HG02885 (cell line): ENCODE measurements at regions not wholly inside any gene's neighbourhood (a gene's known extent, or its start where the extent isn't known, plus 50 kb on each side); places are given as distances from the start of the nearest gene placed in this dataset.

ENCODE experiments used
- ATAC-seq: cut with Tn5 transposase; IDR thresholded peaks from one replicate; pipeline ENCODE4 v1.9.1; 2021; ENCODE audit warnings: mild to moderate bottlenecking; ENCODE audit not compliant: unreplicated experiment, poor library complexity

DNA sequence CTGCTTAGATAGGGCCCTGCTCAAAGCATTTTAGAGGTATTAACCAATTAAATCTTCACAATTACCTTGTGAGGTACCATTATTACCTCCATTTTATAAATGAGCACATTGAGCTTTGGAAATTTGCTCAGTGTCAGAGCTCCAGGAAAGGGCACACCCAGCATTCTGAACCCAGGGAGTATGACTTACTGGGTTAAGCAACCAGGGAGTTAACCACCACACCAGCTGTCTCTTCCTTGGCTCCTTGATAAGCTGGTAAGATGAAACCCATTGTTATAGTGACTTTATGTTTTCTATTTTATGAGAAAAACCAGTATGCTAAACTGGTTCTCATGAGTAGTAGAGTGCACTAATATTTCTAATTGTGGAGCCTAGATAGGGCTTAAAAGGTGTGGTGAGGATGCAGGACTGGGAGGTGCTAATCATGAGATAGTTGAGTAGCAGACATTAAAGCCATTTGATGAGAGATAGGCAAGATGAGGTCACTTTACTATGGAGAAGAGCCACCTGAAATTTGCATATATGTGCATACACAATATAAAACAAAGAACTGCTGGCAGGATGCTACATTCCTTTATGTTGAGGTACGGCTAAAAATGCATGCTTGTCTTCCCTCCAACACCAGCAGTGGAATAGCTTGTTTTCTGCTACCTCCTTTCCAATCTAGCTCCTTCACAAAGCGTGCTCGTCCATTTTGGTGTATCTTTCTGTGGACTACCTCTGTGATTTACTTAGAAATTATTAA lies 556.1 kb downstream of the SPRY1 start:
- no peak for ATAC-seq

DNA sequence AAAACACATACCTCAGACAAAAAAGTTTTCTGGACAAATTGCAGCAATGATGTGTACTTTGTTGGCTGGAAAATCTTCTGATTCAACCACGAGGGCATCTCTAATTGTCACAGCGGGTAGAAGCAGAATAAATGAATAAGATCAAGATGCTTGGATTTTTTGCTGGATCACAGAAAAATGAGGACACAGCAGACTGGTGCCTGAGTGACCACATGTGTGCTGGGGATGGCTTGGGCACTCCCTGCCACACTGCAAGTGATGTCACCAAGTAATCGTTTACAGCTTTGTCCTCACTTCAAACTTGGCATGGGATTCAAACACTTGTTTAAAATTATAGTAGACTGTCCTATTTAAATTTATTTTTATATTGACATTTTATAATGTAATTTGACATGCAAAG lies 557.0 kb downstream of the SPRY1 start:
- no peak for ATAC-seq

DNA sequence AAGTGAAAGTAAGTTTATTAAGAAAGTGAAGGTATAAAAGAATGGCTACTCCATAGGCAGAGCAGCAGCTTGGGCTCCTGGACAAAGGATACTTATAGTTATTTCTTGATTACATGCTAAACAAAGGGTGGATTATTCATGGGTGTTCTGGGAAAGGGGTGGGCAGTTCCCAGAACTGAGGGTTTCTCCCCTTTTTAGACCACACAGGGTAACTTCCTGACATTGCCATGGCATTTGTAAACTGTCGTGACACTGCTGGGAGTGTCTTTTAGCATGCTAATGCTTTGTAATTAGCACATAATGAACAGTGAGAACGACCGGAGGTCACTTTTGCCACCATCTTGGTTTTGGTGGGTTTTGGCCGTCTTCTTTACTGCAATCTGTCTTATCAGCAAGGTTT lies 557.6 kb downstream of the SPRY1 start:
- no peak for ATAC-seq

DNA sequence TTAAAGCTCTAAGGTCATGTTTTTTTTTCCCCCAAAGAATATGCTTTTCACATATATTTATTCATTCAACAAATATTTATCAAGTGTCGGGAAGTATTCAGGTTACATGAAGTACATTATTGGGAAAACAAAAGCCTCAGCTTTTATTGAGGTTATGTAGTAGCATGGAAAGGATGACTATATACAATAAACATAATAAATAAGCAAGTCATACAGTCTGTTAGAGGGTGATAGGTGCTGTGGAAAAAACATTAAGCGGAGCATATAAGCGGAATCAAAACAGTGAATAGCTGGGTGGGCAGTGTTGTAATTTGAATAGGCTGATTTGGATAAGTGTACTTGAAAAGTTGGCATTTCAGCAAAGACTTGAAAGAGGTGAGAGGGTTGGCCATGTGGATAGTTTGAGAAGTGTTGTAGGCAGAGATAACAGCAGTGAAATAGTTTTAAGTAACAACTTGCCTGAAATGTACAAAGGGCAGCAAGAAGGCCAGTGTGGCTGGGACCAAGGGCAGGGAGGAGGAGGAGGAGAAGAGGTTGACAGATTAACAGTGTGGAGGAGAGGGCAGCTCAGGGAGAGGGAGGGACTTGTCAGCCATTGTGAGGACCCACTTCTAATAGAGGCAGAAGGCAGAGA lies 558.7 kb downstream of the SPRY1 start:
- no peak for ATAC-seq

DNA sequence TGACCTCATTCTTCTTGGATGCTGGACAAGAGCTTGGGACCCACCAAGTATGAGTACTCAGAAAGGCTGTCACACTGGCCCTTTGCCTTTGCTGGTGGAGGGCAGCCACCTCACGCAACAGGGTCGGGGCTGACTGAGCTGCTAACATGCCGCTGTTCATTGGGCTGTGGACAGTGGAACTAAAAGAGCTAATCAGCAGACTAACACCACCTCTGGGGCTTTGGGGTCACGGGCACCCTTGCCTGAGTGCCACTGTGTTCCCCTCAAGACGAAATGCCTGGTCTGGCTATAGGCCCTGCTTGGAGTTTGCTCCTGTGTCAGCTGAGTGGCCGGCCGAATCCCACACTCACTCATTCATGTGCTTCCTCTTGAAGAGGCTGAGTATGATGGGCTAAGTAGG lies 559.6 kb downstream of the SPRY1 start:
- no peak for ATAC-seq

DNA sequence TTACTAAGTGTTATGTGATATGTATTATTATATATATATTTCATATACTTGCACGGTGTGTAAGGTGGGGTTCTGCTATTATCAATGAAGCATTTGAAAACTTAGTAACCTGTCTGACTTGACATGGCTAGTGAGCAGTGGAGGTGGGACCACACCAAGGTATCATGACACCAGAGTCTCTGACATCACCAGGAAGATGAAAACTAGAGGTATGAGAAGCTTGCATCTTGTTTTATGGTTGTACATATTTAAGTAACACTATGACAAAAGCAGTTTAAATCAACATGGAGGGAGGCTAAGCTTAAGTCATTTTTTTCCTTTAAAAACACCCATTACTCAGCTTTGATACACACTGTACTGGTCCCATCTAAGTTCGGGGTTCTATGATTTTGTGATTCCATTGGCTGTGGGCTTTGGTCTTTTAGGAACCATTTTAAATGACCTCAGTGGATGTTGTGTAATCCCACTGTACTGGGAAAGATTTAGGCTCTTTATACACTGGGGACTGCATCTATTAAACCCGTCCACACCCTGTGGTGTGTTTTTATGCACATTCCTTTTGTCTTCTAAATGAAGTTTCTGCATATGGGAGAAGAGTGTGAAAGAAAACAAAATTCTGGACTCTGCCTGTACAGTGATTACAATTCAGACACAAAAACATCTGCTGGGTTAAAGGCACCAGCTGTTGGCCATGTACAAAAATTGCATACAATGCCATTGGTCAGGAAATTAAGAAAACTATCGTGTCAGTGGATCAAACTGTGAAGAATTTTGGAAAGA lies 570.6 kb downstream of the SPRY1 start:
- no peak for ATAC-seq

DNA sequence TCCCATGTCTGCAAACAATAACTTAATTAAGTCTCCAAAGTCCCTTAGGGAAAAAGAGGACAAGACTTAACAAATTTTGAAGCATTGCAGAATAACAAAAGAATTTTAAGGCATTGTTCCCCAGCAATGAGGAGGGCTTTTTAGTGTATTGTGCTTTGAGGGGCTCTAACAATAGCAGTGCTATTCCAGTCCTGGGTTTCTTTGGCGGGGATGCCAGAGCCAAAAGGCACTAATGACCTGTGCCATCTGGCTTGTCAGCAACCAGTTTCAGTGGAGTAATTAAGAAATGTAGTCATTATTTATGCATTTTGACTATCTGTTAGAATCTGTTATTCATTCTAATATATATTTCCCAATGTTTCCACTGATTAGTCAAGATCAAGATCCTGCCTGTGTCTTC lies 575.4 kb downstream of the SPRY1 start:
- ATAC-seq = no peak

DNA sequence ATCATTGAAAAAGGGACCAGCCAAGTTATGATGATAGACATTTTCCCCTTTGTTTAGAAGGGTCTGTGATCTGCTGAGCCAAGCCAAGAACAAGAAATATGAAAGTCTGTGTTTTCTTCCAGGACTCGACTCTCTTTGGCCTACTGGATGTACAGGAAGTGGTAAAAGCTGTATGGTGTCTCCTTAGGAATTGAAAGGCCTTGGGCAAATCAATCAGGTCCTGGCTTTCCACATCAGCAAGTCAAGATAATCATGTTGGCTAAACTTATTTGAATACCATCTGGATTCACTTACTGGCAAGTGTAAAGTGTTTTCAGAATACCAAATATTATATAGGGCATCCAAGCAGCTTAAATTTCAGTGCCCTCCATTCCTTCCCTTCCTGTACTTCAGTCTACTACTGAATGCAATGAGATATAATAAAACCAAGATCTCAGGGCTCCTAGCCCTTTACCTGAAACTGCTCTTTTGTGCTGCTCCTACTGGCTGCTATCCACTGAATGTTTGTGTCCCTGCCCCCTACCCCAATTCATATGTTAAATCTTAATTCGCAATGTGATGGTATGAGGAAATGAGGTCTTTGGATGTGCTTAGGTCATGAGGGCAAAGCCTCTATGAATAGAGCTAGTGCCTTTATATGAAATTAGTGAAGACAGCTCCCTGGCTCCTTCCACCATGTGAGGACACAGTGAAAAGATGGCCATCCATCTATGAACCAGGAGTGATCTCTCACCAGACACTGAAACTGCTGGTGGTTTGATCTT lies 578.0 kb downstream of the SPRY1 start:
- no peak for ATAC-seq

DNA sequence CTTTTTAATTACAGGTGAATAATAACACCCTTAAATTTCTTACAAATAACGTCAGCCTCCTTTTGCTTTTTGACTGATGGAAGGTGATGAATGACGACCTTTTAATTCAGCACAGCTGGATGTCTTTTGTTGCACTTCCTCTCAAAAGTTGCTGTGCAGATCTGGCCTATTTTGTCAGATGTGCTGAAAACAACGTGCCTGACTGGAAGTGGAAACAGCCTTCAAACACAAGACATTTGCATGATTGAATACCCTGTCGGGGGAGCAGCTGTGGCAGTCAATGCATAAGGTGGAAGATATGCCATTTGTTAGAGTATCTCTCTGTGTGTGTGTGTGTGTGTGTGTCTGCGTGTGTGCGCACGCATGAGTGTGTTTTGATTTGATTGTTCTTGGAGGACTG lies 579.7 kb downstream of the SPRY1 start:
- ATAC-seq = no peak

DNA sequence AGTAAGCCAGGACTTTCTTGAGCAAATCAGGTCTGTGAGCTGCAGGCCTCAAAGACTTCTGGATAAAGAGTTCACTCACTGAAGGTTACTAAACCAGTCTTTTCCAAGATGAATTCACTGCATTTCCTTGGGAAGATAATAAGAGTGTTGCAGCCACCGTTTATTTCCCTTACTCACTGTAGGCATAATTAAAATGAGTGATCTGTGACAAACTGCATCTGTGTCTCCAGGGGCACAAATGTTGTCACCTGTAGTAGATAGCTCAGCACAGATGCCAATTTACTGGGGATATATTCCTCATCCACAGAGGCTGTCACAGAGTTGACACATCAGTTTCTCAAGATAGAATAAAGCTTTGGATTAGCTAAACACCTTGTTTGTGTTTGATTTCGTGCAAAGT lies 580.2 kb downstream of the SPRY1 start:
- ATAC-seq = no peak

DNA sequence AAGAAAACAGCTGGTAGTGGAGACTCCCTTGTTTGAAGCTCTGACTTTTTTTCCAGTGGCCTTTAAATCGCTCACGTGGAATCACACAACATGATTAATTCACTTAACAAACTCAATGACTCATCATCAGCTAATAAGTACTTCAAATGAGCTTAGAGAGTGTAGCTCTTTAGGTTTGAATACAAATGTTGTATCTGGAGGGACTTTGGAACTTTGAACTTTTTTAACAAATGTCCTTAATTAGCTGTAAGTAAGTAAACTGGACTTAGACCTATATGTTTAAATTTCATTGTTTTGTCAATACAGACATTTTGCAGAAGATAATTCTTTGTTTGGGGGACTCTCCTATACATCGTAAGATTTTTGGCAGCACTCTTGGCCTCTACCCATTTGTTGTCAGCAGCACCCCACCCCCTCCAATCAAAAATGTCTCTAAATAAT lies 581.1 kb downstream of the SPRY1 start:
- no peak for ATAC-seq

DNA sequence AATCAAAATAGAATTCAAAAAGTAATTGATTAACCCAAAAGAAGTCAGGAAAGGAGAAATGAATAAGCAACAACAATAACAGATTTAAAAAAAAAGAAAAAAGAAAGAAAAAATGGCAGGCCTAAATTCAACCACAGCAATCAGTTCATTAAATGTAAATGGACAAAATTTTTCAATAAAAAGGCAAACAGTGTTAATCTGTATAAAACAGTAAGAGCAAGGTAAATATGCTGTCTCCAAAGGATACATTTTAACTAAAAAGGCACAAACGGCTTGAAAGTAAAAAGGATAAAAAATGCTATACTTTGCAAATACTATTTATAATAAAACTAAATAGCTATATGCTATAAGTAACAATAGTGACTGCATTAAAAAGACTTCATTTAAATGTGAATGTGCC lies 582.0 kb downstream of the SPRY1 start:
- no peak for ATAC-seq

DNA sequence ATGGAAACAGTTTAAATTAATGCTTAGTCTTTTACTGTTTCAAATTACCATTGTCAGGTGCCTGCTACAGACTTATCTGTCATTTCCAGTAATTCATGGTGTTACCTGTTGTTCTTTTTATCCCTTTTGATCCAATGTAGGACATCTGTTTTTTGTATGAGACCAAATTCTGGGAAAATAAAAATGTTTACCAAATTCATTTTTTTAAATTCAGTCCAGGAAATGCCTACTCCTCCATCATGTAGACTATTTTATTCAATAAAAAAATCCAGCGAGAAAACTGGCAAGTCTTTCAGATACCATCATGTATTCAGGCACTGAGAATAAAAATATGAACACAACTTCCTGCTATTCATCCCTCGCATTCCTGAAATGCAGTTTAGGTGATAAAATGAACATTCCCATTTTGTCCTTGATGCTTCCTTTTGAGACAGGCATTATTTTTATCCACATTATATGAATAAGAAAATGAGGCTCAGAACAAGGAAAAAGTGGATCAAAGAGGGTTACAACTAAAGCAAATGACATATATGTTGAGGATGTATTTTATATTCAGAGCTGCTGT lies 584.2 kb downstream of the SPRY1 start:
- ATAC-seq = no peak

DNA sequence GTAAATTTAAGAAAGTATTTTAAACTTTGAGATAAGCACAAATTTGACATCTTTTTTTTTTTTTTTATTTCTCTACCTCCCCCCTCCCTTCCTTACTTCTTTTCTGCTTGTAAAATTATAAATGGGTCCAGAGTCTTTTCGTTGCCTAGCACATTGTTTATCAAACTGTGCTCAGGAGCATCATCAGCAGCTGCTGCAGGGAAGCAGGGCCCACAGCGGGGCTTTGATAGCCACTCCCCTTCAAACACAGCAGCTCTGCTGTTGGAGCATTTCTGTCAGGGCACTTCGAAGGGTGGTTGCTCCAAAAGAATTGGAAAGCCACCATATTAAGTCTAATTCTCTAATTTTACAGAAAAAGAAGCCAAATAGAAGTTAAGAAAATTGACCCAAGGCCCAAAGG lies 588.3 kb downstream of the SPRY1 start:
- ATAC-seq = no peak

DNA sequence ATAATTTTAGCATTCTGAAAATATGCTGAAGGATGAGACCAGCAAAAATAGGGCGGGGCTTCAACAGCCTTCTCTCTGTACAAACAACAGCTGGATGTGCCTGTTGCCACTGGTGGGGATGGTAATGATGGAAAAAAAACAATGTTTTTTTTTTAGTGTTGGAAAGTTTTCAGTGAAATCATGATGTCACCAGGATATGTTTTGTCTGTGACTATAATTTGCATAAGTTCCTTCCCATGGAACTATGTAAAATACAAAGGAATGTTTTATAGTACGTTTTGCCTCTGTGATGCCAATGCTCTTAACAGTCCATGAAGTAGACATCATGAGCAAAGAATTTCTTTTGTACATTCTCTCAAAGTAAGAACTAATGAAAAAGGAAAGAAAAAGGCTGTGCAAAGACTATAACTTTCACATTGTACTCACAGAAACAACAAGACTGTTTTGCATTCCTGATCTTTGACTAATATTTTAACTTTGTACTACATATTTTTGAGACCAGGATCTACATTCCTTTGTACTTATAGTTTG lies 589.7 kb downstream of the SPRY1 start:
- no peak for ATAC-seq

DNA sequence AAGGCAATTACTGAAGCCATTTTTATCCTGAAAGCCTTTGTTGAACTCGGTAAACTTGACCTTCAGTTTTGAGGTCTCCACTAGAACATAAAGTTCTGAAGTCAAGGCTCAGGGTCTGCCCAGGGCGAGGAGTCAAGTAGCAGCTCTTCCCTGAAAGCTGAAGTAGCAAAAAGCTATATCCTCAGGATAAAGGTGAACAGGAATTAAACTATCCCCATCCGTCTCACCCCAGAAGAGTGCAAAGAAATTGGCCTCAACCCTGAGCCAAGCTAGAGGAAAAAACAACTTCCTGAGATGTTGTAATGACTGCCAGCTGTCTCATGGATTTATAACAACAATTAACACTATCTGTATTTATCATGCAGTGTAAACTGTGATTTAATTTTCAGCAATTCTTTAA lies 590.8 kb downstream of the SPRY1 start:
- ATAC-seq = no peak

DNA sequence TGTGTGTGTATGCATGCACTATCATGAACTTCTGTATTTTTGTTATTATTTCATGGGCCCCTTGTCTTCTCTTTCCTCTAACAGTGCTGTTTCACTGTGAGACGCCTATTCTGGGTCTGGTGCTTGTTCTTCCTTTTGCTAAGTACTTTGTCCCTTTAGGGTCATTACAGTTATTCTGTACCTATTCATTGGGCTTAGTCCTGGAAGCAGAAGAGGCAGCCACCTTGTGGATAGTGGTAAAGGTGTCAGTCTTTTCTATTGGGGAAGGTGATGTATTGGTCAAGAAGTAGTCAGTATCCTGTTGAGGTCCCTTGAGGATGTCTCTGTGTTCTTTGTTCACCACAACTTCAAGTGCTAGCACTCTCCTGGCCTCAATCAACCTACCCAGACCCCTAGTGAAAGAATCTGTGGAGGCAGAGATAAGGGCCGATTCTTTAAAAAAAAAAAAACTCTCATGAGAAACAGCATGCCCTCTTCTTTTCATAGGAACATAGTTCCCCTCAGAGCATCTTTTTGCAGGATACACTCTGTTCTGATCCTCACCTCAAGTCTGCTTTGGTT lies 593.8 kb downstream of the SPRY1 start:
- no peak for ATAC-seq

DNA sequence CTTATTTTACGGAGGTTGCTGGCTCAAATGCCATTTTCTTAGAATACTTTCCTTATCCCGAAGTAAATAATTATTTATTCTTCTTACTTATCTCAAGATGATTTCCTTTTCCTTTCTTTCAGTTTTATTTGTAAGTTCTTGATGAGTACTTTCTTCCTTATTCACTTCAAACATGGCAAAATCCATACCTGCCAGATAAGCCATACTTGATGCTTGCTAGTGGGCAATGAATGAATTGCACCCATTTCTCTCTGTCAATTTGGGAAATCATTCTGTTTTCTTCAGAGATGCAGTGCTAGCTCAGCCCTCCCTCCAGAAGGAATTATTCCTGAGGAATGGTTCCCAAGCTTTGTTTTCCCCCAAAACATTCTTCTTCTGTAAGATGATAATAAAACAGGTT lies 598.3 kb downstream of the SPRY1 start:
- peak; percentile 42 for ATAC-seq

DNA sequence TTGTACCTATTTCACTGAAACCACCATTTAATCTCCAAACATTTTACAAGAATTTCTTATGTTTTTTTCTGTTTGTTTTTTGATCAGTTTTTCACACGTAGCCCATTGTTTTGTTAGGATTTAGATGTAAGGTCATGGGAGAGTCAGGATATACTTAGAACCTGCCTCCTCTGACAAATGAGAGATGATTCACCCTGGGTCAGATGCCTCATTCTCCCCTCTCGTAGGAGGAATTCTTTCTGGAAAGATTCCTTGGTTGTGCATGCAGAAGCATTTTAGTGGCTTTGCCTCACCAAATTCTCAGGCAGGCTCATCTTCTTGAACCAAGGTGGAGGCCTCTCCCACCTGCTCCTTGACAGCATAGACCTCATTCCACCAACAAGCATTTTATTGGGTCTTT lies 599.3 kb downstream of the SPRY1 start:
- no peak for ATAC-seq
